ENCODE measurements at regions not wholly inside any gene's neighbourhood (a gene's known extent, or its start where the extent isn't known, plus 50 kb on each side); places are given as distances from the start of the nearest gene placed in this dataset.

- TF ChIP-seq CTCF (IDR thresholded peaks at IDR 0.05; ENCODE audit: poor library complexity, severe bottlenecking) (no peak), EZH2 (IDR thresholded peaks at IDR 0.05; ENCODE audit: borderline replicate concordance, insufficient read depth, low read length, poor library complexity, severe bottlenecking) (no peak), MXI1 (conservative IDR thresholded peaks at IDR 0.05; ENCODE audit: poor library complexity, severe bottlenecking) (no peak)
Measured at GRCh38 chr10:128950159-128950915, 516.7 kb upstream of the MGMT start.
